ENCODE measurements at regions not wholly inside any gene's neighbourhood (a gene's known extent, or its start where the extent isn't known, plus 50 kb on each side); places are given as distances from the start of the nearest gene placed in this dataset.

DNA sequence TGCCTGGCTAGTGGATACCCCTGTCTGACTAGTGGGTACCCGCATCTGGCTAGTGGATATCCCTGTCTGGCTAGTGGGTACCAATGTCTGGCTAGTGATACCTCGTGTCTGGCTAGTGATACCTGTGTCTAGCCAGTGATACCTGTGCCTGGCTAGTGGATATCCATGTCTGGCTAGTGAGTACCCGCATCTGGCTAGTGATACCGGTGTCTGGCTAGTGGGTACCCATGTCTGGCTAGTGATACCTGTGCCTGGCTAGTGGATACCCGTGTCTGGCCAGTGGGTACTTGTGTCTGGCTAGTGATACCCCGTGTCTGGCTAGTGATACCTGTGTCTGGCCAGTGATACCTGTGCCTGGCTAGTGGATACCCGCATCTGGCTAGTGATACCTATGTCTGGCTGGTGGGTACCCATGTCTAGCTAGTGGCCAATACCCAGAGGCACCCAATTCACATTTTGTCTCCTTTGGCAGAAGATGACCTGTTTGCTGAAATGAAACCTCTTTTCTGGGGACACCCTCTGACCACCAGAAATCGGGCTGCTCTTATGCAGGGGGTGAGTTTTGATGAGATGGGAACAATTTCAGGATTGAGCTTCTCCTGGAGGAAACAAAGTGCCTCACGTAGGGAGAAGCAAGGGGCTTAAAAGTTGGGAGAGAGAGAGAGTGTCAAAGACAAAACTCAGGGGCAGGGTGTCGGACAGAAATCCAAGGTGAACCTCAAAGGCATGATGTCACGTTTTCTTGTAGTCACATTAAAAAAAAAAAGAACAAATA is 63.4 kb downstream of the SMIM38 start:
- H3K4me3 Mint-ChIP-seq, result no peak overlapping the region
- H3K36me3 Mint-ChIP-seq (ENCODE audit: low read depth), result no peaks in the 10 kb centered on the region
- ATAC-seq, result no peak
- no peaks in the 10 kb centered on the region; the same call in 2 of the 3 replicates for H3K9me3 Mint-ChIP-seq
- Histone ChIP-seq H3K79me2 (replicated peaks; ENCODE audit: insufficient read depth) (no peaks in the 10 kb centered on the region), H3K36me3 (ENCODE audit: insufficient read depth) (no peaks in the 10 kb centered on the region), H3K27ac (ENCODE audit: low read depth) (no peak overlapping the region), H2AFZ (no peak overlapping the region), H3K4me3 (no peak overlapping the region), H3K9me2 (ENCODE audit: insufficient read depth) (peaks cover 6% of the 10 kb centered on the region; the same call in 1 of the 2 replicates), H3K4me2 (no peak overlapping the region), H3K27me3 (ENCODE audit: insufficient read depth) (no peaks in the 10 kb centered on the region), H4K20me1 (replicated peaks; ENCODE audit: insufficient read depth) (no peaks in the 10 kb centered on the region), H3K4me1 (ENCODE audit: insufficient read depth) (no peaks in the 10 kb centered on the region), H3F3A (replicated peaks; ENCODE audit: low read depth) (no peaks in the 10 kb centered on the region)
- H3K27me3 Mint-ChIP-seq (ENCODE audit: insufficient read depth, low read depth, poor library complexity), result peaks cover 5% of the 10 kb centered on the region
- no peak for TF ChIP-seq STAT1 (IDR thresholded peaks at IDR 0.05; ENCODE audit: unreplicated experiment)
- TF ChIP-seq, protein P1, sequence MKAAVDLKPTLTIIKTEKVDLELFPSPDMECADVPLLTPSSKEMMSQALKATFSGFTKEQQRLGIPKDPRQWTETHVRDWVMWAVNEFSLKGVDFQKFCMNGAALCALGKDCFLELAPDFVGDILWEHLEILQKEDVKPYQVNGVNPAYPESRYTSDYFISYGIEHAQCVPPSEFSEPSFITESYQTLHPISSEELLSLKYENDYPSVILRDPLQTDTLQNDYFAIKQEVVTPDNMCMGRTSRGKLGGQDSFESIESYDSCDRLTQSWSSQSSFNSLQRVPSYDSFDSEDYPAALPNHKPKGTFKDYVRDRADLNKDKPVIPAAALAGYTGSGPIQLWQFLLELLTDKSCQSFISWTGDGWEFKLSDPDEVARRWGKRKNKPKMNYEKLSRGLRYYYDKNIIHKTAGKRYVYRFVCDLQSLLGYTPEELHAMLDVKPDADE (IDR thresholded peaks at IDR 0.05), result no peak
- TF ChIP-seq ZNF114 (CRISPR knock-in tag; IDR thresholded peaks at IDR 0.05), result no peak
- TF ChIP-seq EZH2phosphoT487 (IDR thresholded peaks at IDR 0.05; ENCODE audit: unreplicated experiment), result no peak
- TF ChIP-seq NANOG (IDR thresholded peaks at IDR 0.05; ENCODE audit: borderline replicate concordance), result no peak
- no peak for TF ChIP-seq ZNF331 (CRISPR knock-in tag; IDR thresholded peaks at IDR 0.05; ENCODE audit: low read depth)
- TF ChIP-seq, protein P2, sequence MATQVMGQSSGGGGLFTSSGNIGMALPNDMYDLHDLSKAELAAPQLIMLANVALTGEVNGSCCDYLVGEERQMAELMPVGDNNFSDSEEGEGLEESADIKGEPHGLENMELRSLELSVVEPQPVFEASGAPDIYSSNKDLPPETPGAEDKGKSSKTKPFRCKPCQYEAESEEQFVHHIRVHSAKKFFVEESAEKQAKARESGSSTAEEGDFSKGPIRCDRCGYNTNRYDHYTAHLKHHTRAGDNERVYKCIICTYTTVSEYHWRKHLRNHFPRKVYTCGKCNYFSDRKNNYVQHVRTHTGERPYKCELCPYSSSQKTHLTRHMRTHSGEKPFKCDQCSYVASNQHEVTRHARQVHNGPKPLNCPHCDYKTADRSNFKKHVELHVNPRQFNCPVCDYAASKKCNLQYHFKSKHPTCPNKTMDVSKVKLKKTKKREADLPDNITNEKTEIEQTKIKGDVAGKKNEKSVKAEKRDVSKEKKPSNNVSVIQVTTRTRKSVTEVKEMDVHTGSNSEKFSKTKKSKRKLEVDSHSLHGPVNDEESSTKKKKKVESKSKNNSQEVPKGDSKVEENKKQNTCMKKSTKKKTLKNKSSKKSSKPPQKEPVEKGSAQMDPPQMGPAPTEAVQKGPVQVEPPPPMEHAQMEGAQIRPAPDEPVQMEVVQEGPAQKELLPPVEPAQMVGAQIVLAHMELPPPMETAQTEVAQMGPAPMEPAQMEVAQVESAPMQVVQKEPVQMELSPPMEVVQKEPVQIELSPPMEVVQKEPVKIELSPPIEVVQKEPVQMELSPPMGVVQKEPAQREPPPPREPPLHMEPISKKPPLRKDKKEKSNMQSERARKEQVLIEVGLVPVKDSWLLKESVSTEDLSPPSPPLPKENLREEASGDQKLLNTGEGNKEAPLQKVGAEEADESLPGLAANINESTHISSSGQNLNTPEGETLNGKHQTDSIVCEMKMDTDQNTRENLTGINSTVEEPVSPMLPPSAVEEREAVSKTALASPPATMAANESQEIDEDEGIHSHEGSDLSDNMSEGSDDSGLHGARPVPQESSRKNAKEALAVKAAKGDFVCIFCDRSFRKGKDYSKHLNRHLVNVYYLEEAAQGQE (IDR thresholded peaks at IDR 0.05; ENCODE audit: unreplicated experiment), result no peak
- TF ChIP-seq, protein P3, sequence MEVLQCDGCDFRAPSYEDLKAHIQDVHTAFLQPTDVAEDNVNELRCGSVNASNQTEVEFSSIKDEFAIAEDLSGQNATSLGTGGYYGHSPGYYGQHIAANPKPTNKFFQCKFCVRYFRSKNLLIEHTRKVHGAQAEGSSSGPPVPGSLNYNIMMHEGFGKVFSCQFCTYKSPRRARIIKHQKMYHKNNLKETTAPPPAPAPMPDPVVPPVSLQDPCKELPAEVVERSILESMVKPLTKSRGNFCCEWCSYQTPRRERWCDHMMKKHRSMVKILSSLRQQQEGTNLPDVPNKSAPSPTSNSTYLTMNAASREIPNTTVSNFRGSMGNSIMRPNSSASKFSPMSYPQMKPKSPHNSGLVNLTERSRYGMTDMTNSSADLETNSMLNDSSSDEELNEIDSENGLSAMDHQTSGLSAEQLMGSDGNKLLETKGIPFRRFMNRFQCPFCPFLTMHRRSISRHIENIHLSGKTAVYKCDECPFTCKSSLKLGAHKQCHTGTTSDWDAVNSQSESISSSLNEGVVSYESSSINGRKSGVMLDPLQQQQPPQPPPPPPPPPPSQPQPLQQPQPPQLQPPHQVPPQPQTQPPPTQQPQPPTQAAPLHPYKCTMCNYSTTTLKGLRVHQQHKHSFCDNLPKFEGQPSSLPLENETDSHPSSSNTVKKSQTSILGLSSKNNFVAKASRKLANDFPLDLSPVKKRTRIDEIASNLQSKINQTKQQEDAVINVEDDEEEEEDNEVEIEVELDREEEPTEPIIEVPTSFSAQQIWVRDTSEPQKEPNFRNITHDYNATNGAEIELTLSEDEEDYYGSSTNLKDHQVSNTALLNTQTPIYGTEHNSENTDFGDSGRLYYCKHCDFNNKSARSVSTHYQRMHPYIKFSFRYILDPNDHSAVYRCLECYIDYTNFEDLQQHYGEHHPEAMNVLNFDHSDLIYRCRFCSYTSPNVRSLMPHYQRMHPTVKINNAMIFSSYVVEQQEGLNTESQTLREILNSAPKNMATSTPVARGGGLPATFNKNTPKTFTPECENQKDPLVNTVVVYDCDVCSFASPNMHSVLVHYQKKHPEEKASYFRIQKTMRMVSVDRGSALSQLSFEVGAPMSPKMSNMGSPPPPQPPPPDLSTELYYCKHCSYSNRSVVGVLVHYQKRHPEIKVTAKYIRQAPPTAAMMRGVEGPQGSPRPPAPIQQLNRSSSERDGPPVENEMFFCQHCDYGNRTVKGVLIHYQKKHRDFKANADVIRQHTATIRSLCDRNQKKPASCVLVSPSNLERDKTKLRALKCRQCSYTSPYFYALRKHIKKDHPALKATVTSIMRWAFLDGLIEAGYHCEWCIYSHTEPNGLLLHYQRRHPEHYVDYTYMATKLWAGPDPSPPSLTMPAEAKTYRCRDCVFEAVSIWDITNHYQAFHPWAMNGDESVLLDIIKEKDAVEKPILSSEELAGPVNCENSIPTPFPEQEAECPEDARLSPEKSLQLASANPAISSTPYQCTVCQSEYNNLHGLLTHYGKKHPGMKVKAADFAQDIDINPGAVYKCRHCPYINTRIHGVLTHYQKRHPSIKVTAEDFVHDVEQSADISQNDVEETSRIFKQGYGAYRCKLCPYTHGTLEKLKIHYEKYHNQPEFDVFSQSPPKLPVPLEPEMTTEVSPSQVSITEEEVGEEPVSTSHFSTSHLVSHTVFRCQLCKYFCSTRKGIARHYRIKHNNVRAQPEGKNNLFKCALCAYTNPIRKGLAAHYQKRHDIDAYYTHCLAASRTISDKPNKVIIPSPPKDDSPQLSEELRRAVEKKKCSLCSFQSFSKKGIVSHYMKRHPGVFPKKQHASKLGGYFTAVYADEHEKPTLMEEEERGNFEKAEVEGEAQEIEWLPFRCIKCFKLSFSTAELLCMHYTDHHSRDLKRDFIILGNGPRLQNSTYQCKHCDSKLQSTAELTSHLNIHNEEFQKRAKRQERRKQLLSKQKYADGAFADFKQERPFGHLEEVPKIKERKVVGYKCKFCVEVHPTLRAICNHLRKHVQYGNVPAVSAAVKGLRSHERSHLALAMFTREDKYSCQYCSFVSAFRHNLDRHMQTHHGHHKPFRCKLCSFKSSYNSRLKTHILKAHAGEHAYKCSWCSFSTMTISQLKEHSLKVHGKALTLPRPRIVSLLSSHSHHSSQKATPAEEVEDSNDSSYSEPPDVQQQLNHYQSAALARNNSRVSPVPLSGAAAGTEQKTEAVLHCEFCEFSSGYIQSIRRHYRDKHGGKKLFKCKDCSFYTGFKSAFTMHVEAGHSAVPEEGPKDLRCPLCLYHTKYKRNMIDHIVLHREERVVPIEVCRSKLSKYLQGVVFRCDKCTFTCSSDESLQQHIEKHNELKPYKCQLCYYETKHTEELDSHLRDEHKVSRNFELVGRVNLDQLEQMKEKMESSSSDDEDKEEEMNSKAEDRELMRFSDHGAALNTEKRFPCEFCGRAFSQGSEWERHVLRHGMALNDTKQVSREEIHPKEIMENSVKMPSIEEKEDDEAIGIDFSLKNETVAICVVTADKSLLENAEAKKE (CRISPR knock-in tag; IDR thresholded peaks at IDR 0.05), result no peak
- TF ChIP-seq CREB1 (CRISPR knock-in tag; IDR thresholded peaks at IDR 0.05; ENCODE audit: low read depth), result no peak
- no peak for TF ChIP-seq JUNB (IDR thresholded peaks at IDR 0.05; ENCODE audit: unreplicated experiment)
- TF ChIP-seq, protein P4, sequence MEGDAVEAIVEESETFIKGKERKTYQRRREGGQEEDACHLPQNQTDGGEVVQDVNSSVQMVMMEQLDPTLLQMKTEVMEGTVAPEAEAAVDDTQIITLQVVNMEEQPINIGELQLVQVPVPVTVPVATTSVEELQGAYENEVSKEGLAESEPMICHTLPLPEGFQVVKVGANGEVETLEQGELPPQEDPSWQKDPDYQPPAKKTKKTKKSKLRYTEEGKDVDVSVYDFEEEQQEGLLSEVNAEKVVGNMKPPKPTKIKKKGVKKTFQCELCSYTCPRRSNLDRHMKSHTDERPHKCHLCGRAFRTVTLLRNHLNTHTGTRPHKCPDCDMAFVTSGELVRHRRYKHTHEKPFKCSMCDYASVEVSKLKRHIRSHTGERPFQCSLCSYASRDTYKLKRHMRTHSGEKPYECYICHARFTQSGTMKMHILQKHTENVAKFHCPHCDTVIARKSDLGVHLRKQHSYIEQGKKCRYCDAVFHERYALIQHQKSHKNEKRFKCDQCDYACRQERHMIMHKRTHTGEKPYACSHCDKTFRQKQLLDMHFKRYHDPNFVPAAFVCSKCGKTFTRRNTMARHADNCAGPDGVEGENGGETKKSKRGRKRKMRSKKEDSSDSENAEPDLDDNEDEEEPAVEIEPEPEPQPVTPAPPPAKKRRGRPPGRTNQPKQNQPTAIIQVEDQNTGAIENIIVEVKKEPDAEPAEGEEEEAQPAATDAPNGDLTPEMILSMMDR (conservative IDR thresholded peaks at IDR 0.05; ENCODE audit: low read depth in 2 of 2), result no peak
- no peak for TF ChIP-seq EZH2 (IDR thresholded peaks at IDR 0.05; ENCODE audit: low read depth, unreplicated experiment)
- TF ChIP-seq POLR2AphosphoS5 (IDR thresholded peaks at IDR 0.05; ENCODE audit: low read depth), result no peak
- no peak overlapping the region for H3K27ac Mint-ChIP-seq
- no peaks in the 10 kb centered on the region for H3K4me1 Mint-ChIP-seq
- no peak for DNase-seq (ENCODE audit: low spot score)

Data from GM23338 (cell line).